H1 (cell line): ENCODE measurements at regions not wholly inside any gene's neighbourhood (a gene's known extent, or its start where the extent isn't known, plus 50 kb on each side); places are given as distances from the start of the nearest gene placed in this dataset.
"Not testable (repeated sequence)": the region's sequence is repeated elsewhere in the genome, so short reads cannot be mapped to it uniquely, and the experiment has no call there.

Experiments
- CTCF ChIA-PET: fragments of 300-600 bp; sonication (Branson Sonifier 250); formaldehyde crosslinking; loops from one replicate; lab custom pipeline; 2021; ENCODE audit not compliant: partially characterized antibody; lab: Charles Lee
- POLR2A ChIA-PET: fragments of 300-600 bp; sonication (Branson Sonifier 250); formaldehyde crosslinking; loops from one replicate; lab custom pipeline; 2021; ENCODE audit warnings: inconsistent platforms; ENCODE audit not compliant: partially characterized antibody; lab: Charles Lee
- DNase-seq, 2 experiments: peaks; one replicate each; pipeline versions ENCODE4 v3.0.0 to v3.0.0-alpha.2; 2010 to 2022; ENCODE audit warnings: low spot score in 2 of 2, low read depth in 1 of 2, mixed read lengths in 1 of 2
- FAIRE-seq: peaks from 2 replicates; lab custom pipeline; 2011; peaks lifted over from hg19 to GRCh38; lab: Jason Lieb, UNC
- H2AFZ ChIP-seq: 2 replicates; pipeline ENCODE4 v1.8.1; 2012; ENCODE audit warnings: low read length, inconsistent platforms
- H2AK5ac ChIP-seq: 2 replicates; pipeline ENCODE4 v1.6.1; 2013; ENCODE audit warnings: low read depth, low read length
- H2BK120ac ChIP-seq: replicated peaks from 2 replicates; pipeline ENCODE3; 2013; ENCODE audit warnings: low read depth, low read length, inconsistent platforms
- H2BK12ac ChIP-seq: 2 replicates; pipeline ENCODE4 v1.6.1; 2013; ENCODE audit warnings: low read depth, low read length
- H2BK15ac ChIP-seq: 2 replicates; pipeline ENCODE4 v1.6.1; 2013; ENCODE audit warnings: low read length
- H2BK20ac ChIP-seq: 2 replicates; pipeline ENCODE4 v1.6.1; 2013; ENCODE audit warnings: low read length
- H2BK5ac ChIP-seq: 2 replicates; pipeline ENCODE4 v1.6.1; 2013; ENCODE audit warnings: low read depth, low read length
- H3K14ac ChIP-seq: 2 replicates; pipeline ENCODE4 v1.6.1; 2013; ENCODE audit warnings: inconsistent platforms; ENCODE audit not compliant: insufficient read length
- H3K18ac ChIP-seq: 2 replicates; pipeline ENCODE4 v1.6.1; 2013; ENCODE audit warnings: low read length; ENCODE audit errors: extremely low read depth
- H3K23ac ChIP-seq: 2 replicates; pipeline ENCODE4 v1.6.1; 2013; ENCODE audit warnings: inconsistent platforms; ENCODE audit not compliant: insufficient read length
- H3K23me2 ChIP-seq: 2 replicates; pipeline ENCODE4 v1.6.1; 2013; ENCODE audit warnings: low read depth, low read length
- H3K27ac ChIP-seq: 2 replicates; pipeline ENCODE4 v1.6.1; 2011; ENCODE audit warnings: low read depth, low read length, inconsistent platforms
- H3K27me3 ChIP-seq, 4 experiments: replicated peaks in 1 of 4; 1 replicate in 1 of 4; 2 replicates in 3 of 4; pipeline versions ENCODE4 v1.6.1 to v1.8.1; 2011 to 2013; ENCODE audit warnings: low read length in 3 of 4, mild to moderate bottlenecking in 3 of 4, inconsistent platforms in 2 of 4, mixed read lengths in 2 of 4, moderate library complexity in 1 of 4; ENCODE audit not compliant: control insufficient read depth in 3 of 4, insufficient read depth in 3 of 4; ENCODE audit errors: extremely low read depth in 1 of 4
- H3K36me3 ChIP-seq, 4 experiments: 2 replicates each; pipeline versions ENCODE4 v1.6.1 to v1.8.1; 2011 to 2013; ENCODE audit warnings: mild to moderate bottlenecking in 4 of 4, low read length in 3 of 4, moderate library complexity in 2 of 4, control low read depth in 1 of 4, inconsistent platforms in 1 of 4; ENCODE audit not compliant: insufficient read depth in 4 of 4, control insufficient read depth in 2 of 4
- H3K4ac ChIP-seq: replicated peaks from 2 replicates; pipeline ENCODE3; 2013; ENCODE audit warnings: low read length, low read depth, mixed read lengths, inconsistent platforms; ENCODE audit not compliant: insufficient read length
- H3K4me1 ChIP-seq, 4 experiments: replicated peaks in 1 of 4; 1 replicate in 1 of 4; 2 replicates in 3 of 4; pipeline versions ENCODE4 v1.6.1 to v1.8.1; 2011 to 2013; ENCODE audit warnings: low read length in 3 of 4, inconsistent platforms in 2 of 4, mixed read lengths in 1 of 4; ENCODE audit not compliant: insufficient read depth in 4 of 4, control insufficient read depth in 3 of 4
- H3K4me2 ChIP-seq, 2 experiments: 2 replicates each; pipeline versions ENCODE4 v1.6.1 to v1.8.1; 2011 to 2013; ENCODE audit warnings: low read depth in 2 of 2, low read length in 2 of 2, control low read depth in 1 of 2, inconsistent platforms in 1 of 2, mild to moderate bottlenecking in 1 of 2; ENCODE audit not compliant: insufficient read depth in 1 of 2
- H3K4me3 ChIP-seq, 4 experiments: fragments of 200-600, 300-600 bp in 1 of 4; sonication (generic), shearing (Covaris generic), sonication (Bioruptor Twin) in 1 of 4; 2 replicates each; pipeline versions ENCODE4 v1.5.1 to v1.8.1; 2011 to 2016; ENCODE audit warnings: low read length in 4 of 4, low read depth in 3 of 4, control low read depth in 2 of 4, inconsistent platforms in 2 of 4, mild to moderate bottlenecking in 2 of 4, mixed read lengths in 1 of 4, moderate library complexity in 1 of 4; ENCODE audit not compliant: insufficient read depth in 2 of 4; ENCODE audit errors: extremely low read depth in 1 of 4
- H3K56ac ChIP-seq: replicated peaks from 2 replicates; pipeline ENCODE3; 2013; ENCODE audit warnings: low read depth, mild to moderate bottlenecking, mixed read lengths, low read length, inconsistent platforms; ENCODE audit not compliant: insufficient read length
- H3K79me1 ChIP-seq: 2 replicates; pipeline ENCODE4 v1.6.1; 2013; ENCODE audit warnings: low read depth, low read length, control low read depth
- H3K79me2 ChIP-seq, 2 experiments: 2 replicates each; pipeline versions ENCODE4 v1.6.1 to v1.8.1; 2012 to 2013; ENCODE audit warnings: low read length in 2 of 2, mild to moderate bottlenecking in 2 of 2, inconsistent platforms in 1 of 2; ENCODE audit not compliant: insufficient read depth in 2 of 2, control insufficient read depth in 1 of 2
- H3K9ac ChIP-seq, 4 experiments: replicated peaks in 1 of 4; 1 replicate in 1 of 4; 2 replicates in 3 of 4; pipeline versions ENCODE4 v1.6.1 to v1.8.1; 2011 to 2013; ENCODE audit warnings: low read depth in 3 of 4, low read length in 3 of 4, control low read depth in 2 of 4, mild to moderate bottlenecking in 2 of 4, moderate library complexity in 2 of 4, inconsistent platforms in 1 of 4; ENCODE audit errors: extremely low read depth in 1 of 4
- H3K9me3 ChIP-seq, 2 experiments: 2 replicates each; pipeline versions ENCODE4 v1.6.1 to v1.8.1; 2012 to 2013; ENCODE audit warnings: mild to moderate bottlenecking in 2 of 2, moderate library complexity in 2 of 2, control low read depth in 1 of 2, inconsistent platforms in 1 of 2, low read depth in 1 of 2, low read length in 1 of 2, mixed read lengths in 1 of 2; ENCODE audit not compliant: insufficient read depth in 2 of 2
- H4K20me1 ChIP-seq, 2 experiments: replicated peaks in 1 of 2; 2 replicates each; pipeline versions ENCODE3 to v1.8.1; 2011 to 2013; ENCODE audit warnings: inconsistent platforms in 2 of 2, low read length in 2 of 2, mild to moderate bottlenecking in 1 of 2; ENCODE audit not compliant: insufficient read depth in 2 of 2, control insufficient read depth in 1 of 2
- H4K5ac ChIP-seq: 2 replicates; pipeline ENCODE4 v1.6.1; 2013; ENCODE audit warnings: low read length, low read depth, mixed read lengths, inconsistent platforms; ENCODE audit not compliant: insufficient read length
- H4K8ac ChIP-seq: 2 replicates; pipeline ENCODE4 v1.8.0; 2013; ENCODE audit warnings: mild to moderate bottlenecking, moderate library complexity, low read length, inconsistent platforms; ENCODE audit not compliant: insufficient read depth; ENCODE audit errors: extremely low read depth
- H4K91ac ChIP-seq: replicated peaks from 2 replicates; pipeline ENCODE3; 2013; ENCODE audit warnings: low read length, mixed read lengths, inconsistent platforms; ENCODE audit not compliant: insufficient read length
- WGBS, 2 experiments: shearing (Covaris generic) in 1 of 2; methylation state at CpG; one replicate each; pipeline versions ENCODE4 v1.1.6 to v1.1.7; 2013 to 2015; ENCODE audit warnings: low lambda C conversion rate in 2 of 2, mixed read lengths in 2 of 2, inconsistent platforms in 1 of 2, low coverage in 1 of 2, missing lambda C conversion rate in 1 of 2; ENCODE audit not compliant: insufficient replicate concordance in 2 of 2, insufficient coverage in 1 of 2, insufficient read length in 1 of 2; ENCODE audit errors: extremely low coverage in 1 of 2, missing lambda C conversion rate in 1 of 2; 5-methylcytosine and 5-hydroxymethylcytosine counted together

DNA sequence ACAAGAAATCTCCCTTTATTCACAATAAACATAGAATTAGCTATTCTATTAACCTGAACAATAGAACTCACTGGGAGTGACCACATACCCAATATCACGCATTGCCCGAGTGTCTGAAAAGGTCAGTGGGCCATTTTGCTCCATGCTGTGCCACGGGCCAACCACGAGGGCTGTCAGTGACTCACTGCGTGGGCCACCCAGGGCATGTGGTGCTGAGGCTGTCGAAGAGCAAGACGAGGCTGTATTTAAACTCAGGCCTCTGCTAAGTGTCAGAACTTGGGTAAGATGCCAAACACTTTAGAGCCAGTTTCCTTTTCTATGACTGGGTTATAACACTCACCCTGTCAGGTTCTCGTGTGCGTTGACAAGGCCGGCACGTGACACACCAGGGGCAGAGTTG, 54.8 kb upstream of the PLEKHG4B start:
- H3K36me3 ChIP-seq, H3K27me3 ChIP-seq, H2BK20ac ChIP-seq, DNase-seq, H2BK5ac ChIP-seq, H3K23ac ChIP-seq, H2AK5ac ChIP-seq, H3K79me1 ChIP-seq, H3K27ac ChIP-seq, H3K14ac ChIP-seq, H2AFZ ChIP-seq, FAIRE-seq, H3K79me2 ChIP-seq, H4K20me1 ChIP-seq, H3K56ac ChIP-seq, H4K5ac ChIP-seq, H3K4me3 ChIP-seq, H4K91ac ChIP-seq, H4K8ac ChIP-seq, H3K4me2 ChIP-seq, H3K4me1 ChIP-seq, H2BK120ac ChIP-seq, H3K23me2 ChIP-seq, H3K9me3 ChIP-seq, H3K9ac ChIP-seq, H3K18ac ChIP-seq, H2BK12ac ChIP-seq, H2BK15ac ChIP-seq, H3K4ac ChIP-seq: not testable (repeated sequence)
- ChIA-PET CTCF (interaction anchor here (0.9 to 1.3 kb wide), 2 partner anchors 9 to 151 kb away, joined by 4 read pairs; no protein-coding TSS in a partner anchor), POLR2A (interaction anchor here (0.6 kb wide), 1 partner anchor 183 kb away, joined by 4 read pairs; no protein-coding TSS in a partner anchor)
- 87% methylated on average over 11 of the region's 11 CpGs; no CpG with 5 or more reads in 1 of the 2 experiments for WGBS, 2 experiments
